ENCODE measurements at regions not wholly inside any gene's neighbourhood (a gene's known extent, or its start where the extent isn't known, plus 50 kb on each side); places are given as distances from the start of the nearest gene placed in this dataset.

DNA sequence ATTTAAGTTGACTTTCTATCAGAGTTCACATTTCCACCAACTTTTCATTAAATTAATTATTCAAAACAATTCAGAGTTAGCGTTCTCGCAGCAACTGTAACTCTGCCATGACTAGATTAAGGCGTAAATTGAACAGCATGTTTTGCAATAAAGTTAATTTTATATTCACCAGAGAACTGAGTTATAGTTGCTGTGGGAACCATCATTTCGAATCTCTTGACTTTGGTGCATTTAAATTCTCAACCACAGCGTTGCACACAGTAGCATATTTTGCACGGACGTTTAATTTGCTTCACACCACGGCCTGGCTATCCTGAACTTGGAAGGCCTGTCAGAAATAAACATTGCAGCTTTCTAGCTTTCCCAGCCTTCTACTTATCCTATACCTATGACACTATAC lies 144.3 kb upstream of the WWC1 start:
- no peak for DNase-seq (ENCODE audit: low read depth)
- Histone ChIP-seq H3K27me3 (ENCODE audit: control insufficient read depth, insufficient read depth, low read length) (peaks cover 2% of the 10 kb centered on the region), H3K36me3 (ENCODE audit: control insufficient read depth, insufficient read depth, low read length) (no peaks in the 10 kb centered on the region), H3K4me3 (ENCODE audit: low read depth, low read length) (no peak overlapping the region)
- TF ChIP-seq, protein P1, sequence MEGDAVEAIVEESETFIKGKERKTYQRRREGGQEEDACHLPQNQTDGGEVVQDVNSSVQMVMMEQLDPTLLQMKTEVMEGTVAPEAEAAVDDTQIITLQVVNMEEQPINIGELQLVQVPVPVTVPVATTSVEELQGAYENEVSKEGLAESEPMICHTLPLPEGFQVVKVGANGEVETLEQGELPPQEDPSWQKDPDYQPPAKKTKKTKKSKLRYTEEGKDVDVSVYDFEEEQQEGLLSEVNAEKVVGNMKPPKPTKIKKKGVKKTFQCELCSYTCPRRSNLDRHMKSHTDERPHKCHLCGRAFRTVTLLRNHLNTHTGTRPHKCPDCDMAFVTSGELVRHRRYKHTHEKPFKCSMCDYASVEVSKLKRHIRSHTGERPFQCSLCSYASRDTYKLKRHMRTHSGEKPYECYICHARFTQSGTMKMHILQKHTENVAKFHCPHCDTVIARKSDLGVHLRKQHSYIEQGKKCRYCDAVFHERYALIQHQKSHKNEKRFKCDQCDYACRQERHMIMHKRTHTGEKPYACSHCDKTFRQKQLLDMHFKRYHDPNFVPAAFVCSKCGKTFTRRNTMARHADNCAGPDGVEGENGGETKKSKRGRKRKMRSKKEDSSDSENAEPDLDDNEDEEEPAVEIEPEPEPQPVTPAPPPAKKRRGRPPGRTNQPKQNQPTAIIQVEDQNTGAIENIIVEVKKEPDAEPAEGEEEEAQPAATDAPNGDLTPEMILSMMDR (IDR thresholded peaks at IDR 0.05; ENCODE audit: insufficient read depth, low read length, poor library complexity, severe bottlenecking): no peak

DNA sequence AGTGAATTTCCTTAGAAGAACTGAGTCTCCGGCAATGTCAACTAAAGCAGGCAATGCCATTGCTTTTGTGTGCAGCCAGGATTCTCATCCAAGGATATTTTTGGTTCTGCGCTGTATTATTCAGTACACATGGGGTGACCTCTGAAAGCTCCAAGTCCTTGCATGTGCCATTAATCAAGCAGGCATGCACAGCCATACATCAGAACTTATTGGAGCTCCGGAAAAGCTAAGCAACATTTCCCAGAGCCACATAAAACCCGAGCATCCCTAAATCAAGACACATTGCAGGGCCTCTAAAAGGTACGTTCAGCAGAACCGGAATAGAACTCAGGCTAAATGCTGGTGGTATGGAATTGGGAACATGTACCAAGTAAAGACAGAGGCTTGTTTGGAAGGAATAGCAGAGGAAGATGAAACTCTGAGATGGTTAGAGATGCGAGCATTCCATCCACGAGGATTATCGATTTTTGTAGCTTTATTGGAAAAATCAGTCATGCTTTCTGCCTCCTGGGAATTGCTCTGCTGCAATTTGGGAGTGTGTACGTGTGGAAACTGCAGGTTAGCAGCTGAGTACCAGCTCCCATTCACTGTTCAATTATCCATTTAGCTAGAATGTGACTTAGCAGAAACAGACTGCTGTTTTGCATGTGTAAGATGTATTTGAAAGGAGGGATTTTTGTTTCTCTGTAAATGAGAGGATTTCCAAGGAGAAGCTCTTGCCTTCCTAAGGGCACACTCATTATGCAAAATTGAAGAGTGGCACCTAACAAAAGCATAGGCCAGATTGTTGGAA lies 143.7 kb upstream of the WWC1 start:
- Histone ChIP-seq H3K36me3 (ENCODE audit: control insufficient read depth, insufficient read depth, low read length) (no peaks in the 10 kb centered on the region), H3K4me3 (ENCODE audit: low read depth, low read length) (no peak overlapping the region), H3K27me3 (ENCODE audit: control insufficient read depth, insufficient read depth, low read length) (peaks cover 2% of the 10 kb centered on the region)
- TF ChIP-seq, protein P1 (IDR thresholded peaks at IDR 0.05; ENCODE audit: insufficient read depth, low read length, poor library complexity, severe bottlenecking): no peak
- no peak for DNase-seq (ENCODE audit: low read depth)

DNA sequence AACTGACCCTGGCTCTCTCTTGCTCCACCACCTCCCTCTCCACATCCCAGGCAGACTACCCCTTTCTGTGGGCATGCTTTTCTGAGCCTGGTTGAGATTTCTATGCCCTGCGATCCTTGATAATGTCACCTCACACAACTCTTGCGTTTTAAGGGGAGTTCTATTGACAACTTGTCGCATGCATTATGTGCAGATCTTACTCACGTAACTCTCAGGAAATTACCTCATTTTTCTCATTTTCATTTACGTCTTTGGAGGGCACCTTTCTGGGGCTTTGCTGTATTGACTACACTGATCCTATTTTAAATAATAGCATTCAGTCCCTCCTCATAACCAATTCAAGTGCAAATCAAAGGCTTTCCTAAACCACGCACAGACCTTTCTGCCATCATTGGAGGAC lies 140.4 kb upstream of the WWC1 start:
- H3K36me3 ChIP-seq (ENCODE audit: control insufficient read depth, insufficient read depth, low read length): no peaks in the 10 kb centered on the region
- H3K4me3 ChIP-seq (ENCODE audit: low read depth, low read length): no peak overlapping the region
- TF ChIP-seq, protein P1 (IDR thresholded peaks at IDR 0.05; ENCODE audit: insufficient read depth, low read length, poor library complexity, severe bottlenecking): no peak
- peaks cover 2% of the 10 kb centered on the region for H3K27me3 ChIP-seq (ENCODE audit: control insufficient read depth, insufficient read depth, low read length)
- DNase-seq (ENCODE audit: low read depth): no peak

DNA sequence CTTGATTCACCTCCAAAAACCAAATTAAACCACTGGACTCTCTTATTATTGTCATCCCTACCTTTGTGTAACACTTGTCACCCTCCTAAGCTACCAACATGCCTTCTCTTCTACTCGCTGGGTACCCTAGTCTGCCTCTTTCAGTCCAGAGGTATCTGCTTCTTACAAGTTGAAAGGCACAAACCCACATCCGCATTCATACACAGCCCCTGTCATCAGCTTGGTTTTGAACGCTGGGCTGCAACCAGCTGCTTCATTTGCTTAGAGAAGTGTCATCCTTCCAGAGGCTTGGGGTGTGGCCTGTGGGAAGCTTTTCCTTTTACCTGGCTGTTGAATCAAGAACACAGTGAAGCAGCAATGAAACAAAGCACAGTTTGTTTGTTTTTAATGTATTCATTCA lies 138.8 kb upstream of the WWC1 start:
- TF ChIP-seq, protein P1 (IDR thresholded peaks at IDR 0.05; ENCODE audit: insufficient read depth, low read length, poor library complexity, severe bottlenecking): no peak
- peaks cover 2% of the 10 kb centered on the region for H3K27me3 ChIP-seq (ENCODE audit: control insufficient read depth, insufficient read depth, low read length)
- H3K36me3 ChIP-seq (ENCODE audit: control insufficient read depth, insufficient read depth, low read length): no peaks in the 10 kb centered on the region
- no peak for DNase-seq (ENCODE audit: low read depth)
- no peak overlapping the region for H3K4me3 ChIP-seq (ENCODE audit: low read depth, low read length)

DNA sequence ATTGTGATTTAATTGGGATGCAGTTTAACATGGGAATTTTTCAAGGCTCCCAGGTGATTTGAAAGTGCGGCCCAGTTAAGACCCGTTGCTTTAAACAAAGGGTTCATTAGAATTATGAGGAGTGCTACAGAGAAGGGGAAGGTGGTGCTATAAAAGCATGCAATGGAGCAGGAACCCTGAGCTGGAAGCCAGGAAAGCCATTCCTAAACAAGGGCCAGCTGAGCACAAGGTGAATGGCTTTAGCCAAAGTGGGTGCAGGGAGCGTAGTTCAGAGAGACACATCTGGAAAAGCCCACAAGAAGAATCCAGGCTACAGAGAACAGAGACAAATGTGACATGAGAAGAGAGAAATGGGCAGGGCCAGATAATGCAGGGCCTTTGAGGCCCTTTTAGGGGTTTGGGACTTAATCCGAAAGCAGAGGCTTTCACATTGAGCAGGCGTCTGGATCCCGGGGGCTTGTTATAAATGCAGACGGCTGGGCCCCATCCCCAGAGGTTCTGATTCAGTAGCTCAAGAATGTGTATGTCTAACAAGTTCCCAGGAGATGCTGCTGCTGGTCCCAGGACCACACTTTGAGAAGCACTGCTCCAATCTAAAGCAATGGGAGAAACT lies 138.1 kb upstream of the WWC1 start:
- H3K27me3 ChIP-seq (ENCODE audit: control insufficient read depth, insufficient read depth, low read length): peaks cover 2% of the 10 kb centered on the region
- no peak overlapping the region for H3K4me3 ChIP-seq (ENCODE audit: low read depth, low read length)
- no peaks in the 10 kb centered on the region for H3K36me3 ChIP-seq (ENCODE audit: control insufficient read depth, insufficient read depth, low read length)
- TF ChIP-seq, protein P1 (IDR thresholded peaks at IDR 0.05; ENCODE audit: insufficient read depth, low read length, poor library complexity, severe bottlenecking): no peak
- DNase-seq (ENCODE audit: low read depth): no peak

Data from kidney epithelial cell (primary cell).